CD4-positive, alpha-beta T cell treated with Interleukin-10 for 1 hour (primary cell): ENCODE measurements at regions not wholly inside any gene's neighbourhood (a gene's known extent, or its start where the extent isn't known, plus 50 kb on each side); places are given as distances from the start of the nearest gene placed in this dataset.

ENCODE experiments used
- DNase-seq: peaks from one replicate; pipeline ENCODE4 v3.0.0-alpha.2; 2020

DNA sequence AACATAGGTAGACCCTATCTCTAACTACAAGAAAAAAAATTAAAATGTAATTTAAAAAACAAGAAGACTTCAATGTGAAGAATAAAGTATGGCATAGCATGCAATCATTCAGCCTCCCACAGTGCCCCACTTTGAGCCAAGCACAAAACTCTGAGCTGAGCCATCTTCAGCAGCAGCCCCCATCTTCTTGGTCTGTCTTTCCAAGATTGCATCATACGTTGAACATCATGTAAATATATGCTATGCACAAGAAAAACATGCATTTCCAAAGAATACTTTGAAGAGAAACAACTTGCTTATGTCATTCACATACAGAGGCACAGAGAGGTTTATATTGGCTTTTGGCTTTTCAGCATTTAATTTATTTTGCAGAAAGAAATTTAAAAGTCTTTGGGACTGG, 105.8 kb upstream of the TMPO start:
- DNase-seq: no peak

DNA sequence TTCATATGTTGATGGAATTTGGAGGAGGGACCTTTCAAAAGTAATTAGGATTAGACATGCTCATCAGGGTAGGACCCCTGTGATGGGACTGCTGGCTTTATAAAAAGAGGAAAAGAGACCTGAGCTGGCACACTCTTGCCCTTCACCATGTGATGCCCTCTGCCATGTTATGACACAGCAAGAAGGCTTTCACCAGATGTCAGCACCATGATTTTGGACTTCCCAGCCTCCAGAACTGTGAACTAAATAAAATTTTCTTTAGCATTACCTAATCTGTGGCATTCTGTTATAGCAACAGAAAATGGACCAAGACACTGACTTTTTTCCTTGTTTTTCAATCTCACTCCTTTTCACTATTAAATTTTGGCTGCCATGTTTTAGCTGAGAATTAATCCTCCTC, 105.0 kb upstream of the TMPO start:
- no peak for DNase-seq

GRCh38 chr12:98416845-98417244, 98.5 kb upstream of the TMPO start:
- no peak for DNase-seq

GRCh38 chr12:98417266-98417665, 98.1 kb upstream of the TMPO start:
- DNase-seq: no peak

DNA sequence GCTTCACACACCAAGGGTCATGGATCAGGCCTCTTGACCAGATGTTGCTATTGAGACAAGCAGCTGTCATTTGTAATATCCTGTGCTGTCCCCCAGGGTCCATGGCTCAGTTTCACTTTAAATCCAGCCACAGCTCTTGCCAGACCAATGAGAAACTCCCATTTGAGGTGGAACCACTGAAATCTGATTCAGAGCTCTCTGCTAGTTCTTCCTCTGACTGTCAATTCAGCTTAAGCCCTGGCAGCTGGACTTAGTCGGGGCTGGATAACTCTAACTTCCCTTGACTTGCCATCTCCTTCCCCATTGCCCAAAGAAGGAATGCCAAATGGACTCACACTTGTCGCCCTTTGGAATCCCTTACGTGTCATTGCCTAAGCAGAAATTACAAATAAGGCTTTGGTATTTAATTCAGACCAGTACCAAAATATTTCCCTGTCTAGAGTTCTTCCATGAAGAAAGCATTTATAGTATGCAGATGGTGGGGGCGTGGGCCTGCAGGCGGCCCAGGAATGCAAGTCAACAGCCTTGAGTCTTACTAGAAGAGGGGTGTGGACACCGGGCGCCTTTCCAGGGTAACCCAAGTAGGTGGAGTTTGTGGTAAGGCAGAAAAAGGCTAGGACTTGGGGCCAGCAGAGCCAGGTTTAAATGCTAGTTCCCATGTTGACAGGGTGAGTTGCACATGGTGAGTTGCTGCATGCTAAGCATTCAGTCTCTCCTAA, 96.9 kb upstream of the TMPO start:
- no peak for DNase-seq

GRCh38 chr12:98419081-98419794, 96.2 kb upstream of the TMPO start:
- DNase-seq: no peak

- no peak for DNase-seq
These were observed 95.5 kb upstream of the TMPO start for GRCh38 chr12:98419795-98420404.

DNA sequence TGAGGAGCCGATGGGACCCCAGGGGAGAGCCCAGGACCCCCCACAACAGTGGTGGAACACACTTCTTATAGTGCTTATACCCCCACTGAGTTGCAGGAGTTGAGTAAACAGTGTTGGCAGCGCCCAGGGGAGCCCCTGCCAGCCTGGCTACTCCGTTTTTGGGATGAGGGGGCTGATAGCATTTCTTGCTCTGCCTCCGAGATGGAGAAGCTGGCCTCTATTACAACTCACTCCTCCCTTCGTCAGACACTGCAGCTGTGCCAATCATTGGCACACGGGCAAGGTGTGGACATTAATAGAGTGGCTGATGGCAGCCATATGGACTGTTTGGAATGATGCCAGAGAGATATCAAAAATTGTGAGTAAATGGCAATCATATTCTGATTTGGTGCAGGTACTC, 94.9 kb upstream of the TMPO start:
- DNase-seq: no peak

DNA sequence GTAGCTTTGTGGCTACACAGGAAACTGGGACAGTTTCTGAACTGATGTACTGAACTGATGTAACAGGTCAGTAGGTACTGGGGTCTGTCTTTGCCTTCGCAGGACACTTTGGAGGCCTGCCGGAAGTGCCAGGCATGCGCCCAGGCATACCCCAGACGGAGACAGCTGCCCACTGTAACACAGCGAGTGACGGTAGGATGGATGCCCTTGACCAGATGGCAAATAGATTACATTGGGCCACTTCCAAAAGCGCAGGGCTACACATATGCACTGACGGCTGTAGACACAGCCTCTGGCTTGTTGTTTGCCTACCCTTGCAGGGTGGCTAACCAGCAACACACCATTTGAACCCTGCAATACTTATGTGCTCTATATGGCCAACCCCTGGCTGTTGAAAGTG, 94.1 kb upstream of the TMPO start:
- no peak for DNase-seq

- DNase-seq: no peak
These were observed 93.0 kb upstream of the TMPO start for GRCh38 chr12:98422359-98422758.

GRCh38 chr12:98422812-98423211, 92.6 kb upstream of the TMPO start:
- no peak for DNase-seq

DNA sequence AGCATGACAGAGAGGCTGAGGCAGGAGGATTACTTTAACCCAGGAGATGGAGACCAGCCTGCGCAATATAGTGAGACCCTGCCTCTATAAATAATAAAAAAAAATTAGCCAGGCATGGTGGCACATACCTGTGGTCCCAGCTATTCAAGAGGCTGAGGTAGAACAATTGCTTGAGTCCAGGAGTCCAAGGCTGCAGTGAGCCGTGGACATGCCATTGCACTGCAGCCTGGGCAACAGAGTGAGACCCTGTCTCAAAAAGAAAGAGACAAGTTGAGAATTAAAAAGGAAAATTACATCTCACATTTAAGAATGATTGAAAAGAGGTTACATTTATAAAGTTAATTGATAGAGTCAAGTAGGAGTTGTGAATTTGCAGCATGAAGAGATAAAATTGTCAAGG, 91.4 kb upstream of the TMPO start:
- no peak for DNase-seq

- DNase-seq: peak; percentile 60
These were observed 90.5 kb upstream of the TMPO start for GRCh38 chr12:98424726-98425401.

DNA sequence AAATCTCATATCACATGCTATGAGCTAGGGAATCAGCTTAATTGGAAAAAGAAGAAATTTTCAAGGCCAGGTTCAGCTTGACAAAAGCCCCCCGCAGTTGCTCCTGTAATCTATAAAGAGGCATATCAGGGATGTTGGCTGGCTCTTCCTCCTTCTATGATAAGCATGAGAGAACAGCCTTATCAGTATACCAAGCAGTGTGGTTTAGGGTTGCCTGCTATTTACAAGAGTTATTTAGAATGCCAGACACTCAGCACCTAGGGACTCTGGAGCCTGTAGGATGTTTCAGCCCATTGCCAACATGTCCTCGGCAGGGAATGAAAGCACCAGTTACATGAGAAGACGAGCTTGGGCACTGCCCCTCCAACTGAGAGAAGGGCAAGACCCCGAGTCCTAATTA, 89.5 kb upstream of the TMPO start:
- DNase-seq: no peak

DNA sequence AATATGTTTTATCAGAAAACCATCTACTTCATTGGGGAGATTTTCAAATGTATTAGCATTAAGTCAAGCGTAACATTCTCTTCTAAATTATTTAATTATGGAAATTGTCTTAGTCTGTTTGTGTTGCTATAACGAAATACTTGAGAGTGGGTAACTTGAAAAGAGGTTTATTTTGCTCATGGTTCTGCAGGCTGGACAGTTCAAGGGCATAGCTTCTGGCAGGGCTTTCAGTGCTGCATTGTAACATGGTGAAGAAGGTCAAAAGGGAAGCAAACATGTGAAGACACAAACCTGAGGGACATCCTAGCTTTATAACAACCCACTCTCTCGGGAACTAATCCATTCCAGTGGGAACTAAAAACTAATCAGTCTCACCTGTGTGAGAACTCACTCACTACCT, 84.3 kb upstream of the TMPO start:
- DNase-seq: no peak

DNA sequence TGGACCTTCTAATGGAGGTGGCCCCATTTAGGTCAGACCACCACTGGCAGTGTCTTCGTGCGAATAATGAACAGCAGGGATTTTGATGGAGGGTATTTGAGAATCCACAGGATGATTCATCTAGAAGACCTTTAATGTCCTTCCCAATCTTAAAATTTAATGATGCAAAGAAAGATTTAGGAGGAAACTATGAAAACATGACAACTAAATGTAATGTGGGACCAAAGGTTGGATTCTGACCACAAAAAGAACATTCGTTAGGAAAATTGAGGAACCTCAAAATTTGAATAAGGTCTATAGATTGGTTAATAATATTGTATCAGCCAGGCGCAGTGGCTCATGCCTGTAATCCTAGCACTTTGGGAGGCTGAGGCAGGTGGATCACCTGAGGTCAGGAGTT, 78.2 kb upstream of the TMPO start:
- DNase-seq: no peak

DNA sequence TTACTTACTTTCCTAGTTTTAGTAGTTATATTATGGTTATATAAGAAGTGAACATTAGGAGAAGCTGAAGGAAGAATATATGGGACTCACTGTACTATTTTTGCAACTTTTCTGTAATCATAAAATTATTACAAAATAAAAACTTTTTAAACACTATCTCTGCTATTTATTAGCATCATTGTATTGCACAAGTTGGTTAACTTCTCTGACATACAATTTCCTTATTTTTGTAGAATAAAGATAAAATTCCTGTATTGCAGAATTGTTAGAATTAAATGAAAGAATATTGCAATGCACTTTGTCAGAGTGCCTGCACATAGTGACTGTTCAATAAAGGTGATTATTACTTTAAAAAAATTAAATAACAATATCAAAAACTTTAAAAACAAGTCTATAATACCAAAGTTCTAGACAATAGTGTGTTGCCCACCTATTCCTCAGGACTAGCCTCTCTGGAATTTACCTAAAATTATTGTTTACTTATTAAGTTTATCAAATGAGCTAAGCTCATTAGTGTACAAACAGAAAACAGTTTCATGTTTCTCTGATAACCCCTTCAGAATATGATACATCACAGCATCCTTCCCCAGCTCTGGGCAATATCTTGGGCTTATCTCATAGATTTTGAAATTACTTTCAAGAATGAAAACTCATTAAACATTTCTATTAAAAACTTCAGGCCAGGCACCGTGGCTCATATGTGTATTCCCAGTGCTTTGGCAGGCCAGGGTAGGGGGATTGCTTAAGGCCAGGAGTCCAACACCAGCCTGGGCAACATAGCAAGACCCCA, 77.4 kb upstream of the TMPO start:
- no peak for DNase-seq

GRCh38 chr12:98438656-98439230, 76.6 kb upstream of the TMPO start:
- no peak for DNase-seq

DNA sequence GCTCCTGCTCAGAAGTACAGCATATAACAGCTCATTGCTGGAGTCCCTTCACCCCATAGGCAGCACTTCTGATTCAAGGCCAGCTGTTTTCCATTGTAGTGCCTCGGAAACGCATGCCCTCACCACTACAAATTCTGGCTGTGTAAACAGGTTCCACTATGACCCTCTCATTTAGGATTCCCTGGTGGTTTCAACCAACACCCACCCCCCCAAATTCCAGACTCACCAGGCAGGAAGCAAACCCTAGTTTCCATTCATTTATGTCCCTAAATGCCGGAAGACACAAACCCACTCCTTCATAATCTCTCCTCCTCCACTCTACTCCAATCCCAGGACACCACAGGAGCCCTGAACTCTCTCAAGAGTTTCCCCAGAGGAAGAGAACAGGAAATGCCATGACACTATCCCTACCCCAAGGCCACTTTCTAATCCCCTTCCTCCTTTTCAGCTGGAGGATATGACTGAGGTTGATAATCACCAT, 75.9 kb upstream of the TMPO start:
- DNase-seq: no peak

DNA sequence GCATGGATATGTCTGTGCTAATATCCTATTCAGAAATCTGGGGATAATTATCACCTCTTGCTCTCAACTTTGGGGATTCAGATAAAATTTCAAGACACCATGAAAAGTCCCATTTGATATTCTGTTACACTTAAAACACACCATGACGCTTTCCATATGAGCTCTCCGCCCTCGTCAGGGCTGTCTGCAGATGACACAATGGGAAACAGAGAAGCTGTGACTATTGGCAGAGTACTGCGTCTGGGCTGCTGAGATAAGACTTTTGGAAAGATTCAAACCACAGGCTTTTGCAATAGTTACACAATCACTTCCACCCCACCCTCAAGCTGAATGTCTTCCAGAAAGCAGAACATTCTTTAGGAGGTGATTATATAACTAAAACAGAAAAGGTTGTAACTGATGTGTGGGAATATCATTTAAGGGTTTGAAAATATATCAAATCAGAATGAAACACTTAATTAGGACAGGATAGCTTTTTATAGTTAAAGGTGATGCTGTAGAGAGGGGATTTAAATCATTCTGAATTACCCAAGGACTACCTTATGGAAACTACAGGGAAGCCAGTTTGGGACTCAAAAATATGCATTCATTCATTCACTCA, 75.3 kb upstream of the TMPO start:
- DNase-seq: peak; percentile 14

GRCh38 chr12:98446060-98446459, 69.3 kb upstream of the TMPO start:
- DNase-seq: no peak

DNA sequence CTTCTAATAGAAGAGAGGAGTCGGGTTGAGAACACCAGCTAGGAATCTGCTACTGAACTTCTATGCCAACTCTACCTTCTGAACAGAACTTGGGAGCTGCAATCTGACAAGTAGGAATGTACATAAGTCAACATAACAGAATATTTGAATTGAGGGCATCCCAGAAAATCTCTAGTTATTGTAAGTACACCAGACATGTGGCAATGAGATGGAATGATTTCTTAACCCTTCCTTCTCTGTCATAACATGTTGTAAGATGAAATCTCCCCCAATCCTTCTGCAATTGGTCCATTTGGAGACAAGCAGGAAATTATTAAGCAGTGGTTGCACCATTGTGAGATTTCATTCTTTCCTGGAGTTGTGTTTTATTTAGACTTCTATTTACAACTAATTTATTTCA, 68.7 kb upstream of the TMPO start:
- no peak for DNase-seq
